ENCODE measurements at regions not wholly inside any gene's neighbourhood (a gene's known extent, or its start where the extent isn't known, plus 50 kb on each side); places are given as distances from the start of the nearest gene placed in this dataset.

DNA sequence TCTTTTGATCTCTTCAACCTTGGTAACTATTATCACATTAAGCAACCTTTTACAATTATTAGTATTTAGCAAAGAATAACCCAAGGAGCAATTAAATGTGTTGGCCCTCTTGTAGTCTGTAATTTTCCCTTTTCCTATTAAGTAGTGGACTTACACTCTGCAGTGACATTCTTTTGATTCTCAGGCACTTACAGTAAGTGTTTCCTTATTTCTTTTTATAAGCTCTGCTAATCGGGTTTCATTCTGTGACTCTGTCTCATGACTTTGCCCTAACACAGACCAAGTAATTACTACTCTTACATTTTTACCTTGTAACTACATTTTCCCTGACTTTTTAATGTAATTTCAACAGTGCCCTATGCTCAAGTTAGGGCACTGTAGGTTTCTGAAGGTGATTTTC, 104.0 kb upstream of the EPHA7 start:
- DNase-seq (ENCODE audit: low read depth, low spot score) (no peak), FAIRE-seq (no peak)
- H3K9me3 ChIP-seq (replicated peaks; ENCODE audit: control insufficient read depth, insufficient read depth, low read length): no peaks in the 10 kb centered on the region
- H3K9ac ChIP-seq (replicated peaks; ENCODE audit: extremely low read depth, insufficient read depth, low read length): no peak overlapping the region
- H3K27me3 ChIP-seq (ENCODE audit: control insufficient read depth in 2 of 2, insufficient read depth in 2 of 2, low read length in 2 of 2): no peaks in the 10 kb centered on the region
- H3K4me1 ChIP-seq (ENCODE audit: control insufficient read depth, extremely low read depth, insufficient read depth, low read length): no peaks in the 10 kb centered on the region
- no peaks in the 10 kb centered on the region for H3K79me2 ChIP-seq (ENCODE audit: control insufficient read depth, insufficient read depth, low read length)
- no peaks in the 10 kb centered on the region for H3K36me3 ChIP-seq (ENCODE audit: control insufficient read depth in 2 of 2, extremely low read depth in 1 of 2, insufficient read depth in 2 of 2, low read length in 2 of 2)
- BruUV-seq (replicated peaks): no TSS peak
- H3K9me1 ChIP-seq (replicated peaks; ENCODE audit: control insufficient read depth, extremely low read depth, insufficient read depth, low read length): no peaks in the 10 kb centered on the region
- H3K4me2 ChIP-seq (ENCODE audit: insufficient read depth, low read length): no peak overlapping the region
- TF ChIP-seq, protein P1, sequence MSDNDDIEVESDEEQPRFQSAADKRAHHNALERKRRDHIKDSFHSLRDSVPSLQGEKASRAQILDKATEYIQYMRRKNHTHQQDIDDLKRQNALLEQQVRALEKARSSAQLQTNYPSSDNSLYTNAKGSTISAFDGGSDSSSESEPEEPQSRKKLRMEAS (IDR thresholded peaks at IDR 0.05; ENCODE audit: insufficient read depth, insufficient read length): no peak
- no peak for TF ChIP-seq POLR2AphosphoS5 (IDR thresholded peaks at IDR 0.05; ENCODE audit: insufficient read depth, low read depth, low read length)
- no peak for TF ChIP-seq MYC (IDR thresholded peaks at IDR 0.05; ENCODE audit: low read depth, low read length)
- no peak for TF ChIP-seq EZH2 (IDR thresholded peaks at IDR 0.05; ENCODE audit: borderline replicate concordance, low read depth, low read length, severe bottlenecking)
- TF ChIP-seq, protein P2, sequence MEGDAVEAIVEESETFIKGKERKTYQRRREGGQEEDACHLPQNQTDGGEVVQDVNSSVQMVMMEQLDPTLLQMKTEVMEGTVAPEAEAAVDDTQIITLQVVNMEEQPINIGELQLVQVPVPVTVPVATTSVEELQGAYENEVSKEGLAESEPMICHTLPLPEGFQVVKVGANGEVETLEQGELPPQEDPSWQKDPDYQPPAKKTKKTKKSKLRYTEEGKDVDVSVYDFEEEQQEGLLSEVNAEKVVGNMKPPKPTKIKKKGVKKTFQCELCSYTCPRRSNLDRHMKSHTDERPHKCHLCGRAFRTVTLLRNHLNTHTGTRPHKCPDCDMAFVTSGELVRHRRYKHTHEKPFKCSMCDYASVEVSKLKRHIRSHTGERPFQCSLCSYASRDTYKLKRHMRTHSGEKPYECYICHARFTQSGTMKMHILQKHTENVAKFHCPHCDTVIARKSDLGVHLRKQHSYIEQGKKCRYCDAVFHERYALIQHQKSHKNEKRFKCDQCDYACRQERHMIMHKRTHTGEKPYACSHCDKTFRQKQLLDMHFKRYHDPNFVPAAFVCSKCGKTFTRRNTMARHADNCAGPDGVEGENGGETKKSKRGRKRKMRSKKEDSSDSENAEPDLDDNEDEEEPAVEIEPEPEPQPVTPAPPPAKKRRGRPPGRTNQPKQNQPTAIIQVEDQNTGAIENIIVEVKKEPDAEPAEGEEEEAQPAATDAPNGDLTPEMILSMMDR (IDR thresholded peaks at IDR 0.05; ENCODE audit: extremely low read depth in 1 of 2, insufficient read depth in 1 of 2, low read depth in 1 of 2, low read length in 2 of 2): no peak
- ChIA-PET POLR2A (no interaction called here), CTCF (no interaction called here)
- H4K20me1 ChIP-seq (replicated peaks; ENCODE audit: control insufficient read depth, extremely low read depth, insufficient read depth, low read length): no peaks in the 10 kb centered on the region
- no peak overlapping the region for H3K4me3 ChIP-seq (replicated peaks in 1 of 3; ENCODE audit: insufficient read depth in 1 of 3, low read depth in 1 of 3, low read length in 3 of 3)
- no peak overlapping the region for H2AFZ ChIP-seq (ENCODE audit: low read depth, low read length)
- H3K27ac ChIP-seq (ENCODE audit: insufficient read depth, low read depth, low read length): no peak overlapping the region
- intact Hi-C loops (cut with micrococcal nuclease) (no loop called here), dilution Hi-C loops (cut with MboI; ENCODE audit: extremely low pct_ligation_motif_present, low sequenced_read_pairs) (no loop called here)

DNA sequence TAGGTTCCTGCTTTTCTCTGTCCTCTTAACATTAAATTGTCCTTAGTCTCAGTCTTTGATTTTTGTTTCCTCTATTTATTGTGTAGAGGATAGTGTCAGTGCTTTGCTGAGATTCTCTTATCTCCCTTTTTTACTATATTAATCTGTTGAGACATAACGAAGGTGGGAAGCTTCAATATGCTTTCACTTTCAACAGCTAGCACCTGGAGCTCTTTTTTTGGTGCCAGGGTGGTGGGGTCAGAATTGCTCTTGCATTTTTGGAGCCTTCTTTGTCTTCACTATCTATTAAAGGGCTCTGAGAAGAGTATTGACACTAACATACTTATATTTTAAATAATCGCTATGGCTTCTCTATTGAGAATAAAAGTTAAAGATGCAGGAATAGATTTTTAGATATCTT, 97.1 kb upstream of the EPHA7 start:
- H3K9me1 ChIP-seq (replicated peaks; ENCODE audit: control insufficient read depth, extremely low read depth, insufficient read depth, low read length): no peaks in the 10 kb centered on the region
- H3K4me3 ChIP-seq (replicated peaks in 1 of 3; ENCODE audit: insufficient read depth in 1 of 3, low read depth in 1 of 3, low read length in 3 of 3): no peak overlapping the region
- no peak overlapping the region for H3K27ac ChIP-seq (ENCODE audit: insufficient read depth, low read depth, low read length)
- H3K4me2 ChIP-seq (ENCODE audit: insufficient read depth, low read length): no peak overlapping the region
- POLR2A ChIA-PET: no interaction called here
- no peaks in the 10 kb centered on the region for H3K4me1 ChIP-seq (ENCODE audit: control insufficient read depth, extremely low read depth, insufficient read depth, low read length)
- H4K20me1 ChIP-seq (replicated peaks; ENCODE audit: control insufficient read depth, extremely low read depth, insufficient read depth, low read length): no peaks in the 10 kb centered on the region
- FAIRE-seq: no peak
- DNase-seq (ENCODE audit: low read depth, low spot score): no peak
- no TSS peak for BruUV-seq (replicated peaks)
- dilution Hi-C loops (cut with MboI; ENCODE audit: extremely low pct_ligation_motif_present, low sequenced_read_pairs): no loop called here
- H3K9me3 ChIP-seq (replicated peaks; ENCODE audit: control insufficient read depth, insufficient read depth, low read length): no peaks in the 10 kb centered on the region
- no peaks in the 10 kb centered on the region for H3K79me2 ChIP-seq (ENCODE audit: control insufficient read depth, insufficient read depth, low read length)
- CTCF ChIA-PET: no interaction called here
- no peaks in the 10 kb centered on the region for H3K27me3 ChIP-seq (ENCODE audit: control insufficient read depth in 2 of 2, insufficient read depth in 2 of 2, low read length in 2 of 2)
- intact Hi-C loops (cut with micrococcal nuclease): no loop called here
- no peak for TF ChIP-seq POLR2AphosphoS5 (IDR thresholded peaks at IDR 0.05; ENCODE audit: insufficient read depth, low read depth, low read length)
- no peak for TF ChIP-seq JUN (IDR thresholded peaks at IDR 0.05; ENCODE audit: borderline replicate concordance, insufficient read depth, insufficient read length, low read depth)
- TF ChIP-seq FOS (IDR thresholded peaks at IDR 0.05; ENCODE audit: borderline replicate concordance, insufficient read depth, low read length): no peak
- no peak for TF ChIP-seq MYC (IDR thresholded peaks at IDR 0.05; ENCODE audit: low read depth, low read length)
- no peak for TF ChIP-seq EZH2 (IDR thresholded peaks at IDR 0.05; ENCODE audit: borderline replicate concordance, low read depth, low read length, severe bottlenecking)
- no peak overlapping the region for H3K9ac ChIP-seq (replicated peaks; ENCODE audit: extremely low read depth, insufficient read depth, low read length)
- no peaks in the 10 kb centered on the region for H3K36me3 ChIP-seq (ENCODE audit: control insufficient read depth in 2 of 2, extremely low read depth in 1 of 2, insufficient read depth in 2 of 2, low read length in 2 of 2)
- no peak overlapping the region for H2AFZ ChIP-seq (ENCODE audit: low read depth, low read length)
